ENCODE measurements at regions not wholly inside any gene's neighbourhood (a gene's known extent, or its start where the extent isn't known, plus 50 kb on each side); places are given as distances from the start of the nearest gene placed in this dataset.

GRCh38 chr10:58971796-58972491, 204.5 kb upstream of the PHYHIPL start:
- no peak for DNase-seq

- DNase-seq: no peak
Observed at GRCh38 chr10:58972576-58973234, 203.7 kb upstream of the PHYHIPL start.

GRCh38 chr10:58973235-58973595, 203.2 kb upstream of the PHYHIPL start:
- no peak for DNase-seq

GRCh38 chr10:58976254-58976653, 200.2 kb upstream of the PHYHIPL start:
- no peak for DNase-seq

- no peak for DNase-seq
Observed at GRCh38 chr10:58979711-58980110, 196.7 kb upstream of the PHYHIPL start.

GRCh38 chr10:58980826-58981415, 195.5 kb upstream of the PHYHIPL start:
- no peak for DNase-seq

GRCh38 chr10:58981846-58982245, 194.6 kb upstream of the PHYHIPL start:
- DNase-seq: no peak

GRCh38 chr10:58982470-58983239, 193.8 kb upstream of the PHYHIPL start:
- DNase-seq: no peak

- DNase-seq: no peak
Observed at GRCh38 chr10:58985216-58985615, 191.2 kb upstream of the PHYHIPL start.

- DNase-seq: no peak
Observed at GRCh38 chr10:58989486-58990039, 186.9 kb upstream of the PHYHIPL start.

- DNase-seq: no peak
Observed at GRCh38 chr10:58990693-58991092, 185.8 kb upstream of the PHYHIPL start.

- no peak for DNase-seq
Observed at GRCh38 chr10:58991856-58992255, 184.6 kb upstream of the PHYHIPL start.

- no peak for DNase-seq
Observed at GRCh38 chr10:58992830-58993460, 183.5 kb upstream of the PHYHIPL start.

- DNase-seq: no peak
Observed at GRCh38 chr10:58993480-58994221, 182.8 kb upstream of the PHYHIPL start.

GRCh38 chr10:58994226-58995057, 182.0 kb upstream of the PHYHIPL start:
- no peak for DNase-seq

GRCh38 chr10:58995058-58995596, 181.3 kb upstream of the PHYHIPL start:
- DNase-seq: no peak

- DNase-seq: no peak
Observed at GRCh38 chr10:58996063-58996462, 180.4 kb upstream of the PHYHIPL start.

GRCh38 chr10:58996866-58997265, 179.6 kb upstream of the PHYHIPL start:
- DNase-seq: no peak

- DNase-seq: no peak
Observed at GRCh38 chr10:58998924-58999713, 177.3 kb upstream of the PHYHIPL start.
